Ascending aorta (tissue), 2 donors: ENCODE measurements at regions not wholly inside any gene's neighbourhood (a gene's known extent, or its start where the extent isn't known, plus 50 kb on each side); places are given as distances from the start of the nearest gene placed in this dataset.

ENCODE experiments used
- DNase-seq, 2 donors: peaks; one replicate each; pipeline ENCODE4 v3.0.0-alpha.2; 2019; ENCODE audit warnings: low spot score in 2 of 2
- H3K27ac ChIP-seq, 2 donors: fragments of 200-600 bp; sonication (generic); one replicate each; pipeline ENCODE4 v1.5.1; 2016 to 2017; ENCODE audit warnings: mild to moderate bottlenecking in 1 of 2
- H3K27me3 ChIP-seq: fragments of 200-600 bp; sonication (generic); one replicate; pipeline ENCODE4 v1.5.1; 2017
- H3K36me3 ChIP-seq, 2 donors: fragments of 200-600 bp; sonication (generic); one replicate each; pipeline ENCODE4 v1.5.1; 2016
- H3K4me1 ChIP-seq, 2 donors: fragments of 200-600 bp; sonication (generic); one replicate each; pipeline ENCODE4 v1.5.1; 2016 to 2017; ENCODE audit warnings: mild to moderate bottlenecking in 1 of 2
- H3K4me3 ChIP-seq, 2 donors: fragments of 200-600 bp; sonication (generic); one replicate each; pipeline ENCODE4 v1.5.1; 2016 to 2017; ENCODE audit warnings: mild to moderate bottlenecking in 1 of 2
- H3K9me3 ChIP-seq, 2 donors: fragments of 200-600 bp; sonication (generic); one replicate each; pipeline ENCODE4 v1.5.1; 2016
- intact Hi-C: fragments of 100-400 bp; cut with DNase I; formaldehyde crosslinking; loops from one replicate; pipeline ENCODE4 v1.15.1; 2023
- TF ChIP-seq, protein P1 (sequence below), 3 experiments: fragments of 200-600 bp in 2 of 3; fragments of 450-650 bp in 1 of 3; sonication (generic) in 2 of 3; IDR thresholded peaks; one replicate each; pipeline ENCODE4 v1.5.1; 2016 to 2019; ENCODE audit warnings: antibody characterized with exemption in 3 of 3, mild to moderate bottlenecking in 1 of 3, moderate library complexity in 1 of 3

GRCh38 chr11:70880416-70880815 is 372.0 kb downstream of the SHANK2 start:
- H3K9me3 ChIP-seq = no peaks in the 10 kb centered on the region
- H3K36me3 ChIP-seq = no peaks in the 10 kb centered on the region
- no peak for DNase-seq
- TF ChIP-seq, protein P1, sequence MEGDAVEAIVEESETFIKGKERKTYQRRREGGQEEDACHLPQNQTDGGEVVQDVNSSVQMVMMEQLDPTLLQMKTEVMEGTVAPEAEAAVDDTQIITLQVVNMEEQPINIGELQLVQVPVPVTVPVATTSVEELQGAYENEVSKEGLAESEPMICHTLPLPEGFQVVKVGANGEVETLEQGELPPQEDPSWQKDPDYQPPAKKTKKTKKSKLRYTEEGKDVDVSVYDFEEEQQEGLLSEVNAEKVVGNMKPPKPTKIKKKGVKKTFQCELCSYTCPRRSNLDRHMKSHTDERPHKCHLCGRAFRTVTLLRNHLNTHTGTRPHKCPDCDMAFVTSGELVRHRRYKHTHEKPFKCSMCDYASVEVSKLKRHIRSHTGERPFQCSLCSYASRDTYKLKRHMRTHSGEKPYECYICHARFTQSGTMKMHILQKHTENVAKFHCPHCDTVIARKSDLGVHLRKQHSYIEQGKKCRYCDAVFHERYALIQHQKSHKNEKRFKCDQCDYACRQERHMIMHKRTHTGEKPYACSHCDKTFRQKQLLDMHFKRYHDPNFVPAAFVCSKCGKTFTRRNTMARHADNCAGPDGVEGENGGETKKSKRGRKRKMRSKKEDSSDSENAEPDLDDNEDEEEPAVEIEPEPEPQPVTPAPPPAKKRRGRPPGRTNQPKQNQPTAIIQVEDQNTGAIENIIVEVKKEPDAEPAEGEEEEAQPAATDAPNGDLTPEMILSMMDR (IDR thresholded peaks at IDR 0.05) = no peak
- intact Hi-C loops = no loop called here
- no peak overlapping the region for H3K4me3 ChIP-seq
- no peaks in the 10 kb centered on the region for H3K4me1 ChIP-seq
- no peaks in the 10 kb centered on the region for H3K27me3 ChIP-seq
- no peak overlapping the region for H3K27ac ChIP-seq

GRCh38 chr11:70881948-70882715 is 370.2 kb downstream of the SHANK2 start:
- intact Hi-C loops = no loop called here

GRCh38 chr11:70882716-70883085 is 369.7 kb downstream of the SHANK2 start:
- H3K27ac ChIP-seq = no peak overlapping the region
- TF ChIP-seq, protein P1 (IDR thresholded peaks at IDR 0.05) = no peak
- H3K4me1 ChIP-seq = no peaks in the 10 kb centered on the region
- H3K9me3 ChIP-seq = no peaks in the 10 kb centered on the region
- H3K27me3 ChIP-seq = no peaks in the 10 kb centered on the region
- intact Hi-C loops = no loop called here
- H3K36me3 ChIP-seq = no peaks in the 10 kb centered on the region
- no peak overlapping the region for H3K4me3 ChIP-seq
- no peak for DNase-seq

More at GRCh38 chr11:70881948-70882715, 370.2 kb downstream of the SHANK2 start:
- Histone ChIP-seq H3K27ac (no peak overlapping the region), H3K36me3 (no peaks in the 10 kb centered on the region), H3K27me3 (no peaks in the 10 kb centered on the region), H3K4me3 (no peak overlapping the region), H3K9me3 (no peaks in the 10 kb centered on the region), H3K4me1 (no peaks in the 10 kb centered on the region)
- TF ChIP-seq, protein P1 (IDR thresholded peaks at IDR 0.05) = no peak
- no peak for DNase-seq

- no peak overlapping the region for H3K4me3 ChIP-seq
- intact Hi-C loops = no loop called here
- TF ChIP-seq, protein P1 (IDR thresholded peaks at IDR 0.05) = no peak
- no peak overlapping the region for H3K27ac ChIP-seq
- H3K36me3 ChIP-seq = no peaks in the 10 kb centered on the region
- DNase-seq = no peak
- no peaks in the 10 kb centered on the region for H3K9me3 ChIP-seq
- H3K27me3 ChIP-seq = no peaks in the 10 kb centered on the region
- no peaks in the 10 kb centered on the region for H3K4me1 ChIP-seq
Measured at GRCh38 chr11:70883323-70883940, 368.9 kb downstream of the SHANK2 start.

GRCh38 chr11:70883973-70884623 is 368.3 kb downstream of the SHANK2 start:
- DNase-seq = no peak
- TF ChIP-seq, protein P1 (IDR thresholded peaks at IDR 0.05) = no peak
- intact Hi-C loops = no loop called here

More at GRCh38 chr11:70883973-70884623, 368.3 kb downstream of the SHANK2 start:
- Histone ChIP-seq H3K27me3 (no peaks in the 10 kb centered on the region), H3K4me3 (no peak overlapping the region), H3K27ac (no peak overlapping the region), H3K4me1 (no peaks in the 10 kb centered on the region), H3K36me3 (no peaks in the 10 kb centered on the region), H3K9me3 (no peaks in the 10 kb centered on the region)
